ENCODE measurements at regions not wholly inside any gene's neighbourhood (a gene's known extent, or its start where the extent isn't known, plus 50 kb on each side); places are given as distances from the start of the nearest gene placed in this dataset.

DNA sequence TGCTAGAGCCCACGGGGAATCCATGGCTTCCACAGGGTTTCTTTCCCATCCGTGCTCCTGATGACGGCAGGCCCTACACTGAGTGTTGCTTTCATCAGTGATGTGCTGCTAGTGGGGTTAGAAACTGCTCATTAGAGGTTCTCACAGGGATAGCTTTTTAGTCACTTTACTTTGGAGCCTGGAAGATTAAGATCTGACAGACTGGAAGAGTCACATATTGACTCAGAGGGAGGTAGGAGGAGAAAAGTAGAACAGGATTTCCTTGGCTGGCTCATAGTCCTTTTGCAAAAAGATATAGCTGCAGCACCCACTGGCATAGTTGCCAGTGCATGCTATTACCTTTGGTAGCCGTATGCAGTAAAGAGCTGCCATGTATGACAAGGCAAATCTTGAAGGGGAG lies 890.3 kb downstream of the C6orf118 start:
- H3K79me2 ChIP-seq, result no peaks in the 10 kb centered on the region

GRCh38 chr6:164418262-164418588 lies 891.2 kb downstream of the C6orf118 start:
- Histone ChIP-seq H3K4me1 (ENCODE audit: insufficient read depth) (no peaks in the 10 kb centered on the region), H3K27me3 (no peaks in the 10 kb centered on the region), H3K36me3 (replicated peaks; ENCODE audit: insufficient read depth, low read depth) (no peaks in the 10 kb centered on the region), H2AFZ (no peak overlapping the region), H3K79me2 (no peaks in the 10 kb centered on the region), H3K4me3 (no peak overlapping the region), H3K27ac (no peak overlapping the region), H3K9me3 (ENCODE audit: low read depth) (no peaks in the 10 kb centered on the region), H3K4me2 (no peak overlapping the region), H4K20me1 (ENCODE audit: insufficient read depth, poor library complexity, severe bottlenecking) (no peaks in the 10 kb centered on the region), H3K9me2 (replicated peaks; ENCODE audit: insufficient read depth) (no peaks in the 10 kb centered on the region)
- TF ChIP-seq, protein P1, sequence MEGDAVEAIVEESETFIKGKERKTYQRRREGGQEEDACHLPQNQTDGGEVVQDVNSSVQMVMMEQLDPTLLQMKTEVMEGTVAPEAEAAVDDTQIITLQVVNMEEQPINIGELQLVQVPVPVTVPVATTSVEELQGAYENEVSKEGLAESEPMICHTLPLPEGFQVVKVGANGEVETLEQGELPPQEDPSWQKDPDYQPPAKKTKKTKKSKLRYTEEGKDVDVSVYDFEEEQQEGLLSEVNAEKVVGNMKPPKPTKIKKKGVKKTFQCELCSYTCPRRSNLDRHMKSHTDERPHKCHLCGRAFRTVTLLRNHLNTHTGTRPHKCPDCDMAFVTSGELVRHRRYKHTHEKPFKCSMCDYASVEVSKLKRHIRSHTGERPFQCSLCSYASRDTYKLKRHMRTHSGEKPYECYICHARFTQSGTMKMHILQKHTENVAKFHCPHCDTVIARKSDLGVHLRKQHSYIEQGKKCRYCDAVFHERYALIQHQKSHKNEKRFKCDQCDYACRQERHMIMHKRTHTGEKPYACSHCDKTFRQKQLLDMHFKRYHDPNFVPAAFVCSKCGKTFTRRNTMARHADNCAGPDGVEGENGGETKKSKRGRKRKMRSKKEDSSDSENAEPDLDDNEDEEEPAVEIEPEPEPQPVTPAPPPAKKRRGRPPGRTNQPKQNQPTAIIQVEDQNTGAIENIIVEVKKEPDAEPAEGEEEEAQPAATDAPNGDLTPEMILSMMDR (IDR thresholded peaks at IDR 0.05; ENCODE audit: poor library complexity), result no peak
- TF ChIP-seq EZH2 (IDR thresholded peaks at IDR 0.05; ENCODE audit: borderline replicate concordance), result no peak
- TF ChIP-seq EZH2phosphoT487 (IDR thresholded peaks at IDR 0.05; ENCODE audit: low read depth, severe bottlenecking, unreplicated experiment), result no peak
- 85% methylated on average over 2 of the region's 2 CpGs for WGBS (ENCODE audit: low lambda C conversion rate, missing lambda C conversion rate)
- DNase-seq (ENCODE audit: low spot score), result no peak

More for the DNA sequence above, 890.3 kb downstream of the C6orf118 start:
- Histone ChIP-seq H4K20me1 (ENCODE audit: insufficient read depth, poor library complexity, severe bottlenecking) (no peaks in the 10 kb centered on the region), H3K27me3 (no peaks in the 10 kb centered on the region), H3K36me3 (replicated peaks; ENCODE audit: insufficient read depth, low read depth) (no peaks in the 10 kb centered on the region), H3K4me1 (ENCODE audit: insufficient read depth) (no peaks in the 10 kb centered on the region), H3K9me3 (ENCODE audit: low read depth) (no peaks in the 10 kb centered on the region), H3K27ac (no peak overlapping the region), H3K4me3 (no peak overlapping the region), H3K9me2 (replicated peaks; ENCODE audit: insufficient read depth) (no peaks in the 10 kb centered on the region), H2AFZ (no peak overlapping the region), H3K4me2 (no peak overlapping the region)
- no peak for DNase-seq (ENCODE audit: low spot score)
- no peak for TF ChIP-seq EZH2phosphoT487 (IDR thresholded peaks at IDR 0.05; ENCODE audit: low read depth, severe bottlenecking, unreplicated experiment)
- TF ChIP-seq, protein P1 (IDR thresholded peaks at IDR 0.05; ENCODE audit: poor library complexity), result no peak
- no peak for TF ChIP-seq EZH2 (IDR thresholded peaks at IDR 0.05; ENCODE audit: borderline replicate concordance)
- 44% methylated on average over 4 of the region's 4 CpGs for WGBS (ENCODE audit: low lambda C conversion rate, missing lambda C conversion rate)

DNA sequence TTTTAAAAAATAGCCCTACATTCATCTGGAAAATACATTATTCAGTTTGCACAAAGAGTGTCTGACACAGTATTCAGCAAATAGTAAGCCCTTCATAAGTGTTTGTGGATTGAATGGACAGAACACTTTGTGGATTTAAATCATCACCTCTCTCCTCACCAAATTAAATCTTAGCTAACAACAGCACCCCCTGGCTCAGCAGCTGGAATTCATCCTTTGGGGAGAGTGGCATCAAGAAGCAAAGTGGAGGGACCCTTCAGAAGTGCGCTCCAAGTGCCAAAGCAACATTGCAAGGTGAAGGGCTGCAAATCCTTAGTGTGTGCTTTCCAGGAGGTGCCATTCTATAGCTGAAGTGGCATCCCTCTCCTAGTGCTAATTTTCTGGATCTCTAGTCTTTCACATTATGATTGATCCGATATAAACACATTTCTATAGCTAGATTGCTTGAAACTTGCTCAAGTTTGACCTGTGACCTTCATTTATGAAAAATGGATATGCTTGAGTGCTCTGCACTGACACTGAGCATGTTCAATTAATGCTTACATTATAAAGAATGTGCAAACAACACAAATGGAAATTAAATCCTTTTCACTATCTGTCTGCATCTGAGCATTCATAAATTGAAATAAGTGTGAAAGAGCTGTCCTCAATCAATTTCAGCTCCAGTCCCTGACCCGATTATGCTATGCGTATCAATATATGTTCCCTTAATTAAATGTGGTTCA lies 891.7 kb downstream of the C6orf118 start:
- WGBS (ENCODE audit: low lambda C conversion rate, missing lambda C conversion rate), result 86% methylated on average over 4 of the region's 4 CpGs
- DNase-seq (ENCODE audit: low spot score), result no peak
- no peaks in the 10 kb centered on the region for H3K79me2 ChIP-seq
- H3K4me1 ChIP-seq (ENCODE audit: insufficient read depth), result no peaks in the 10 kb centered on the region
- H3K36me3 ChIP-seq (replicated peaks; ENCODE audit: insufficient read depth, low read depth), result no peaks in the 10 kb centered on the region
- H2AFZ ChIP-seq, result no peak overlapping the region
- no peaks in the 10 kb centered on the region for H3K9me3 ChIP-seq (ENCODE audit: low read depth)
- TF ChIP-seq, protein P1 (IDR thresholded peaks at IDR 0.05; ENCODE audit: poor library complexity), result no peak
- no peak for TF ChIP-seq EZH2 (IDR thresholded peaks at IDR 0.05; ENCODE audit: borderline replicate concordance)
- TF ChIP-seq EZH2phosphoT487 (IDR thresholded peaks at IDR 0.05; ENCODE audit: low read depth, severe bottlenecking, unreplicated experiment), result no peak
- no peak overlapping the region for H3K27ac ChIP-seq
- no peak overlapping the region for H3K4me2 ChIP-seq
- no peaks in the 10 kb centered on the region for H3K9me2 ChIP-seq (replicated peaks; ENCODE audit: insufficient read depth)
- no peaks in the 10 kb centered on the region for H3K27me3 ChIP-seq
- no peak overlapping the region for H3K4me3 ChIP-seq
- no peaks in the 10 kb centered on the region for H4K20me1 ChIP-seq (ENCODE audit: insufficient read depth, poor library complexity, severe bottlenecking)
